ENCODE measurements at regions not wholly inside any gene's neighbourhood (a gene's known extent, or its start where the extent isn't known, plus 50 kb on each side); places are given as distances from the start of the nearest gene placed in this dataset.

DNA sequence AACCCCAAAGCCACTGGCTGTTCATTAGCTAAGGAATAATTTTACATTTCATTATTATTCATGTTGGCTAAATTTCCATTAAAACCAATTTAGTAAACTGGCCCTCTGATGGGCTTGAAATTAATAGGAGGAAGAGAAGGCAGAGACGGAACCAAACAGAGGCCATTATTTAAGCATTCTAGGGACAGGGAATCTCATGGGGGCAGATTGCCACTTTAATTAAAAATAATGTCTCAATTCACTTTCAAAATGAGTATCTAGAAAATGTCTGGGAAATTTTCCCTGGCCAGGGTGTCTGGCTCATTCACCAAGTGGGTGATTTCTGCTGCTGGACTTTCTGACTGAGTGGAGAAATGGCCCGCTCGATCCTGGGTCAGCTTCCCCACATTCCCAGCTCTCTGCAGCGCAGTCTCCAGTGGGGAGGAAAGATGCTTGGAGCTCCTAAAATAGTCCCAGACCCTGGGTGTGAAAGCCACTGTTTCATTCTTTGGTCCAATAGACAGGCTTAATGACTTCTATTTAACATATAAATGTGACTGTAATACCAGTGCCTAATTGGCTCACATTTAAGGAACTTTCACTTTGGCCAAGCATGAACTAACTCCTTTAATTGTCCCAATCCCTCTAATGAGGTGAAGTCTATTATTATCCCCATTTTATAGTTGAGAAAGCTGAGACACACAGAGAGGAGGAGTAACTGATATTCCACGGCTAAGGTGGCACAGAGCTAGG, 64.3 kb downstream of the IRX6 start:
- no peak overlapping the region for H3K4me2 ChIP-seq (ENCODE audit: insufficient read depth, low read length)
- no peaks in the 10 kb centered on the region for H3K79me2 ChIP-seq (ENCODE audit: control insufficient read depth, insufficient read depth, low read length)
- CTCF ChIA-PET (ENCODE audit: low intra/inter-chr PET ratio) = no interaction called here
- H3K9me3 ChIP-seq (replicated peaks; ENCODE audit: control insufficient read depth, insufficient read depth, low read depth, low read length) = no peaks in the 10 kb centered on the region
- no peaks in the 10 kb centered on the region for H3K4me1 ChIP-seq (replicated peaks in 1 of 2; ENCODE audit: control insufficient read depth in 2 of 2, insufficient read depth in 2 of 2, low read length in 2 of 2)
- H3K27ac ChIP-seq (ENCODE audit: extremely low read depth, low read depth, low read length) = no peak overlapping the region
- no peak overlapping the region for H3K9ac ChIP-seq (ENCODE audit: insufficient read depth in 1 of 2, low read depth in 2 of 2, low read length in 2 of 2)
- WGBS (ENCODE audit: insufficient coverage, low coverage, missing lambda C conversion rate) = 0% methylated on average over 5 of the region's 5 CpGs
- no peak overlapping the region for H3K4me3 ChIP-seq
- intact Hi-C loops (cut with micrococcal nuclease) (no loop called here), in situ Hi-C loops (cut with MboI) (no loop called here)
- H4K20me1 ChIP-seq (replicated peaks; ENCODE audit: control insufficient read depth, insufficient read depth, low read length) = no peaks in the 10 kb centered on the region
- DNase-seq (ENCODE audit: extremely low read depth in 1 of 4, low spot score in 3 of 4) (no peak), FAIRE-seq (no peak), ATAC-seq (no peak)
- H3K36me3 ChIP-seq (ENCODE audit: control insufficient read depth, insufficient read depth, low read length) = no peaks in the 10 kb centered on the region
- no TSS peak for BruUV-seq (replicated peaks)
- peaks cover 0 to 9% of the 10 kb centered on the region in 2 experiments; a peak in 4 of 5 replicates for H3K27me3 ChIP-seq (ENCODE audit: control insufficient read depth in 2 of 2, insufficient read depth in 2 of 2, low read length in 2 of 2)
- no peak for TF ChIP-seq RBM15 (IDR thresholded peaks at IDR 0.05; ENCODE audit: insufficient read depth, low read length)
- no peak for TF ChIP-seq MAFK (IDR thresholded peaks at IDR 0.05; ENCODE audit: low read length)
- POLR2A ChIA-PET = no interaction called here
- H3K9me1 ChIP-seq (ENCODE audit: control insufficient read depth, insufficient read depth, low read length) = no peaks in the 10 kb centered on the region
- no peak overlapping the region for H2AFZ ChIP-seq (ENCODE audit: low read depth, low read length)

DNA sequence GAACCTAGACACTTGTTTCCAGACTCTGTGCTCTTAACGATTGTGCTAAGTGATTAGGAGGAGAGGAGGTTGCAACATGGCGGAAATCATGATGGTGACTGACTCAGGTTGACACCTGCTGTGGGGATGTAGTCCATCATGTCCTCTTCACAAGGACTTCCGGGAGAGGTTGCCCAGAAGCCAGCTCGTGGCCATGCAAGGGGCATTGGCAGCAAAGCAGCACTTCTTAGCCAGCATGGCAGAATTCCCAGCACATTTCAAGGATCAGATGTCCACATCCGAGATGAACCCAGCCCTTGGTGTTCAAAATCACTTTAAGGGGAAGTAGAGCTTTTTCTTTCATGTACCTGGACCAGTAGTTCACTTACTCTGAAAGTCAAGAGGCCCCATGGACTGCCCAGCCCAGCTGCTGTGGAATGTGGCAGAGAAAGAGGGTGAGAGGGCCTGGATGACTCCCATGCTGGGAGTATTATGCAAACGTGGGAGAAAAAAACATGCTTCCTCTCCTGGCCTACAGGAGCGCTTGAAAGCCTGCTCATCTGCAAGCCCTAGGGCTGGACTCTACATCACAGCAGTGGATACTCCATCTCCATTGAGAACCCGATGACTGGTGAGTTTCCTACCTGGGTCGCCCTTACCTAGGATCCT, 65.5 kb downstream of the IRX6 start:
- FAIRE-seq (no peak), ATAC-seq (no peak), DNase-seq (ENCODE audit: extremely low read depth in 1 of 4, low spot score in 3 of 4) (no peak)
- POLR2A ChIA-PET = interaction anchor here (0.6 kb wide), 1 partner anchor 54 kb away, joined by 3 read pairs; no protein-coding TSS in a partner anchor
- no peaks in the 10 kb centered on the region for H3K4me1 ChIP-seq (replicated peaks in 1 of 2; ENCODE audit: control insufficient read depth in 2 of 2, insufficient read depth in 2 of 2, low read length in 2 of 2)
- no peak overlapping the region for H2AFZ ChIP-seq (ENCODE audit: low read depth, low read length)
- peaks cover 0 to 9% of the 10 kb centered on the region in 2 experiments; a peak in 4 of 5 replicates for H3K27me3 ChIP-seq (ENCODE audit: control insufficient read depth in 2 of 2, insufficient read depth in 2 of 2, low read length in 2 of 2)
- no peaks in the 10 kb centered on the region for H3K36me3 ChIP-seq (ENCODE audit: control insufficient read depth, insufficient read depth, low read length)
- H3K9ac ChIP-seq (ENCODE audit: insufficient read depth in 1 of 2, low read depth in 2 of 2, low read length in 2 of 2) = no peak overlapping the region
- H3K4me2 ChIP-seq (ENCODE audit: insufficient read depth, low read length) = no peak overlapping the region
- no peaks in the 10 kb centered on the region for H3K9me1 ChIP-seq (ENCODE audit: control insufficient read depth, insufficient read depth, low read length)
- no peaks in the 10 kb centered on the region for H4K20me1 ChIP-seq (replicated peaks; ENCODE audit: control insufficient read depth, insufficient read depth, low read length)
- in situ Hi-C loops (cut with MboI) = no loop called here
- CTCF ChIA-PET (ENCODE audit: low intra/inter-chr PET ratio) = no interaction called here
- no peak overlapping the region for H3K4me3 ChIP-seq
- no peak overlapping the region for H3K27ac ChIP-seq (ENCODE audit: extremely low read depth, low read depth, low read length)
- H3K79me2 ChIP-seq (ENCODE audit: control insufficient read depth, insufficient read depth, low read length) = no peaks in the 10 kb centered on the region
- intact Hi-C loops (cut with micrococcal nuclease) = no loop called here
- BruUV-seq (replicated peaks) = no TSS peak
- H3K9me3 ChIP-seq (replicated peaks; ENCODE audit: control insufficient read depth, insufficient read depth, low read depth, low read length) = no peaks in the 10 kb centered on the region
- WGBS (ENCODE audit: insufficient coverage, low coverage, missing lambda C conversion rate) = 4% methylated on average over 9 of the region's 9 CpGs
- TF ChIP-seq, protein P1, sequence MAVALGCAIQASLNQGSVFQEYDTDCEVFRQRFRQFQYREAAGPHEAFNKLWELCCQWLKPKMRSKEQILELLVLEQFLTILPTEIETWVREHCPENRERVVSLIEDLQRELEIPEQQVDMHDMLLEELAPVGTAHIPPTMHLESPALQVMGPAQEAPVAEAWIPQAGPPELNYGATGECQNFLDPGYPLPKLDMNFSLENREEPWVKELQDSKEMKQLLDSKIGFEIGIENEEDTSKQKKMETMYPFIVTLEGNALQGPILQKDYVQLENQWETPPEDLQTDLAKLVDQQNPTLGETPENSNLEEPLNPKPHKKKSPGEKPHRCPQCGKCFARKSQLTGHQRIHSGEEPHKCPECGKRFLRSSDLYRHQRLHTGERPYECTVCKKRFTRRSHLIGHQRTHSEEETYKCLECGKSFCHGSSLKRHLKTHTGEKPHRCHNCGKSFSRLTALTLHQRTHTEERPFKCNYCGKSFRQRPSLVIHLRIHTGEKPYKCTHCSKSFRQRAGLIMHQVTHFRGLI (CRISPR knock-in tag; IDR thresholded peaks at IDR 0.05) = no peak
- TF ChIP-seq TCF7L2 (IDR thresholded peaks at IDR 0.05; ENCODE audit: low read depth, low read length) = no peak
- no peak for TF ChIP-seq MYC (IDR thresholded peaks at IDR 0.05; ENCODE audit: low read depth, low read length)
- TF ChIP-seq MYC (CRISPR knock-in tag; IDR thresholded peaks at IDR 0.05; ENCODE audit: borderline replicate concordance, low read depth) = no peak
- TF ChIP-seq ZNF76 (CRISPR knock-in tag; IDR thresholded peaks at IDR 0.05; ENCODE audit: borderline replicate concordance) = no peak
- no peak for TF ChIP-seq NCOA2 (IDR thresholded peaks at IDR 0.05; ENCODE audit: partially characterized antibody in 2 of 2)
- TF ChIP-seq CSDE1 (IDR thresholded peaks at IDR 0.05) = no peak
- no peak for TF ChIP-seq ZKSCAN3 (CRISPR knock-in tag; IDR thresholded peaks at IDR 0.05)
- TF ChIP-seq U2AF1 (optimal IDR thresholded peaks at IDR 0.05; ENCODE audit: low read depth, low read length) = no peak
- TF ChIP-seq, protein P2, sequence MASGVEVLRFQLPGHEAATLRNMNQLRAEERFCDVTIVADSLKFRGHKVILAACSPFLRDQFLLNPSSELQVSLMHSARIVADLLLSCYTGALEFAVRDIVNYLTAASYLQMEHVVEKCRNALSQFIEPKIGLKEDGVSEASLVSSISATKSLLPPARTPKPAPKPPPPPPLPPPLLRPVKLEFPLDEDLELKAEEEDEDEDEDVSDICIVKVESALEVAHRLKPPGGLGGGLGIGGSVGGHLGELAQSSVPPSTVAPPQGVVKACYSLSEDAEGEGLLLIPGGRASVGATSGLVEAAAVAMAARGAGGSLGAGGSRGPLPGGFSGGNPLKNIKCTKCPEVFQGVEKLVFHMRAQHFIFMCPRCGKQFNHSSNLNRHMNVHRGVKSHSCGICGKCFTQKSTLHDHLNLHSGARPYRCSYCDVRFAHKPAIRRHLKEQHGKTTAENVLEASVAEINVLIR (CRISPR knock-in tag; IDR thresholded peaks at IDR 0.05) = no peak
- TF ChIP-seq NFE2 (IDR thresholded peaks at IDR 0.05; ENCODE audit: low read depth) = no peak
- no peak for TF ChIP-seq ZNF644 (tag; IDR thresholded peaks at IDR 0.05; ENCODE audit: low read depth)
